GM19455 (cell line): ENCODE measurements at regions not wholly inside any gene's neighbourhood (a gene's known extent, or its start where the extent isn't known, plus 50 kb on each side); places are given as distances from the start of the nearest gene placed in this dataset.

Source experiments
- ATAC-seq: cut with Tn5 transposase; IDR thresholded peaks from one replicate; pipeline ENCODE4 v1.9.1; 2021; ENCODE audit not compliant: unreplicated experiment

DNA sequence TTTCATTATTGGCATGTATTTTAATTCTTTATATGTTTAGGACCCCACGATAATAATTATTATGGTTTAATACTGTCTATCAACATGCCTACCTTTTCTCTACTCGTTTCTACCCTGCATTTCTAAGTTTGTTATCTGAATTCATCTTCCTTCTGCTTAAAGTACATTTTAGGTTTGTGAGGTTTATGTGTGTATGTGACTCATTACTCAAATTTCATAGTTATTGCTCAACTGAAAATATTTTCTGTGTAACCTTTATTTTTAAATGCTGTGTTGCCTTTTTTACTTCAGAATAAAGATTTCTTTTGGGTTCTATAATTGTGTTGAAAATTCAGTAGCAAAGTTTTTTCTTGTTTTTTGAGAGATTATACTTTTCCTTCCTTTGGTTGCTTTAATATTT is 933.9 kb upstream of the LRRTM1 start:
- no peak for ATAC-seq

DNA sequence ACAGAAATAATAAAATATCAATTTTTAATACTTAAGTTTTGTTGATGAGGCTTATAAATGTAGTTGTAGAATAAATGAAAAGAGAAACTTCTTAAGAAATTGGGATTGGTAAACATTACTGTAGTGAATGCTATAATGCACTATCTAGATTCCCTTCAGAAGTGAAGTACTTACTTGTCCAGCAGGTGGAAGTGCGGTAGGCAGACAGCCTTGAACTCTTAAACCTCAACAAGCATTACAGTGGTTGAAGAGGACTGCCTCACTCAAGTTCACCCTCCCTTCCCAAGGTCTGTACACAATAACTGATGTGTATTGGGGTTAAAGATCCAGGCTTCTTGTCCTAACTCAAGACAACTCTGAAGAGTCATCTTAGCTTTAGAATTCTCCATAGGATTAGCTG is 931.0 kb upstream of the LRRTM1 start:
- ATAC-seq: no peak

DNA sequence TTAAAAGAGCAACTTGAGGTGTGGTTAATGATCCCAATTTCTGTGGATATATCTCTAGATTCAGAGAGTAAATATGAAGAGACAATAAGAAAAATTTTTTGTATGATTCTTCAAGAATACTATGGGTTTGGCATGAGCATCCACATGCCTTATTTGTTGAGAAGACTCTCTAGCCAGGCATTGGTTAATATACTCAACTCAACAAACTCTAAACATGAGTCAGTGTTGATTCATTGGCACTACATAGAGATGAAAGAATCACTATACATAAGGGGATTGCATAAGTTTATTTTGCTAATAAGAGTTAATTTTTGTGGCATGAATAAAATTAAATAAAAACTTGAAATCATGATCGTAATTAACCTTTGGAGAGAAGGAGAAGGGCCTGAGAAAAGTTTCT is 930.2 kb upstream of the LRRTM1 start:
- ATAC-seq: no peak

DNA sequence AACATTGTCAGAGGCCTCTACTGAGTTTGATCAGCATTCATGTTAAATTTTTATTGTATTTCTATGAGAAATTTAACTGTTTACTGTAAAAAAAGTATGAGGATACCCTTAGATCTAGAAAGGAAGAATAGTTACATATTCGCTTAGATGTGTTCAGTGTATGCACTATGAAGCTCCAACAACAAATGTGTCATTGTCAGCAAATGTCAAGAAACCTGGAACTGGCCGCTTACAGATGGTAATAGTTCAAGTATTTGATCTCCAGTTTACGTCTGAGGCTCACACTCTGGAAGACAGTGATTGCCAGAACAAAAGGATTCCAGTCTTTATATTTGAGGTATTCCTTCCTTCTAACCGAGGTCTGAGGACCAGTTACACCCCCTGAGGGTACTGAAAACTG is 921.2 kb upstream of the LRRTM1 start:
- ATAC-seq: no peak

DNA sequence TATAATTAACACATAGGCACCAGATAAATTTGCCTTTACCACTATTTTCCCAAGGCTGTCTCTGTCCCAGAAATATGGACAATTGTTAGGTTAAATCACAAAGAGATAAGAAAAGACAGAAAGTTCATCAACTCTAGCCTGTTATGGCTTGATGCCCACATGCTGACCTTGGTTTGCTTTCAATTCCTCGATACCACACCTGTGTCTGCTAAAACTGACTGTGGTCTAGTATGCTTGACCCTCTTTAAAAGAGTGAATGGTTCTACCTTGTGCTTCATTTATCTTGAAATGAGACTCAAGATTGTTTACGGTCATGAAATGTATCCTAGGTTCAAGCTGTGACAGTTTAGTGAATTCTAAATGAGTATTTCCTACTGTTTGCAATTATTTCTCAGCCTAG is 909.0 kb upstream of the LRRTM1 start:
- no peak for ATAC-seq

DNA sequence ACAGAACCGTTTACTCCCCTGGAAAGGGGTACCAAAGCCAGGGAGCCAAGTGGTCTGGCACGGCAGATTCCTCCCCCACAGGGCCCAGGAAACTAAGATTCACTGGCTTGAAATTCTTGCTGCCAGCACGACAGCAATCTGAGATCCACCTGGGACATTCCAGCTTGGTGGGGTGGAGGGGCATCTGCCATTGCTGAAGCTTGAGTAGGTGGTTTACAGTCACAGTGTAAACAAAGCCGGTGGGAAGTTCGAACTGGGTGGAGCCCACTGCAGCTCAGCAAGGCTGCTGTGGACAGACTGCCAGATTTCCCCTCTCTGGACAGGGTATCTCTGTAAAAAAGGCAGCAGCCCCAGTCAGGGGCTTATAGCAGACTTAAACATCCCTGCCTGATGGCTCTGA is 901.7 kb upstream of the LRRTM1 start:
- no peak for ATAC-seq

DNA sequence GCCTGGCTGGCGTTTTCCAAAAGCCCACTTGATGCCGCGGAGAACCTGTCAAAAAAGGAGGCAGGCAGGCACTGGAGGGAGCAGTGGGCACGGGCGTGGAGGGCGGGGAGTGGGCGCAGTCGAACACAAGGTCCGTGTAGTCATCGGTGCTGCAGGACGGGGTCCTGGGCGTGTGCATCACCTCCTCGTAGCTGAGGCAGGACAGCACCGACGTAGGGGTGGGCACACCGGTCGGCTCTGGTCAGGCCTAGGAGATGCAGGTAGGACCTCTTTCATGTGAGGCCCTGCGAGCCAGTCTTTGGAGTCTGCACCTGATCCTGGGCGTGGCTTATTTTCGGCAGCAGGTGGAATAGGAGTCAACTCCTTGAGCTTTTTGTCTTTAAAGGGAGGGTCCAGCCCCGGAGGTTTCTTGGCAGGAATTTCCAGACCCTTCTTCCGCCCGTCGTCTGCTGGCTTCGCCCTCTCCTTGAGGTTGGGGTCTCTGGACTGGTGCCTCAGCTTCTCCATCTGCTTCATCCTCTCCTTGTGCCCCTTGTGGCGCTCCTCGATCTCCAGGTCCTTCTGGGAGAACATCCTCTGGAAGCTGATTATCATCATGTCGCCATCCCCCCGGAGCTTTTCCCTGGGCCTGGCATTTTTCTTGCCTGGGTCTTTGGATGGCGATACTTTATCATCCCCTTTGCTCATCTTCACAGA is 892.5 kb upstream of the LRRTM1 start:
- ATAC-seq: no peak

DNA sequence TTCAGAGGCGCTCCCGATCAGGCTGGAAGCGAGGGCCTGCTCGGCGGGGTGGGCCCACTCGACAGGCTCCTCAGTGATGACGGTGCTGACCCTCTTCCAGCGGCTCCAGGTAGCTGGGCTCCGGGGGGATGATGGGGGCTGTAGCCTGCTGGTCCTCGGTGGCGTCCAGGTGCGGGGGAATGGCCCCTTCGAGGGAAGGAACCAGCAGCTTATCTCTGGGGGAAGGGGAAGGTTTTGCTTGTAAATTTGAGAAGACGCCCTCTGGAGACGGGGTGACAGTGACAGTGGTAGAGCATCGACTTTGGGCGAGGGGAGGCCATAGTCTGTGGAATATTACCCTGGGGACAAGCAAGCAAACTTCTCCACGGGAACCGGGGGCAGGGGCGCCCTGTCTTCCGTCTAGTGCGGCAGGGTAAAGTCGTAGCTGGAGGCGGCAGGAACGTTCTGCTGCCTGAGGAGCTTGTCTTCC is 891.9 kb upstream of the LRRTM1 start:
- ATAC-seq: no peak

DNA sequence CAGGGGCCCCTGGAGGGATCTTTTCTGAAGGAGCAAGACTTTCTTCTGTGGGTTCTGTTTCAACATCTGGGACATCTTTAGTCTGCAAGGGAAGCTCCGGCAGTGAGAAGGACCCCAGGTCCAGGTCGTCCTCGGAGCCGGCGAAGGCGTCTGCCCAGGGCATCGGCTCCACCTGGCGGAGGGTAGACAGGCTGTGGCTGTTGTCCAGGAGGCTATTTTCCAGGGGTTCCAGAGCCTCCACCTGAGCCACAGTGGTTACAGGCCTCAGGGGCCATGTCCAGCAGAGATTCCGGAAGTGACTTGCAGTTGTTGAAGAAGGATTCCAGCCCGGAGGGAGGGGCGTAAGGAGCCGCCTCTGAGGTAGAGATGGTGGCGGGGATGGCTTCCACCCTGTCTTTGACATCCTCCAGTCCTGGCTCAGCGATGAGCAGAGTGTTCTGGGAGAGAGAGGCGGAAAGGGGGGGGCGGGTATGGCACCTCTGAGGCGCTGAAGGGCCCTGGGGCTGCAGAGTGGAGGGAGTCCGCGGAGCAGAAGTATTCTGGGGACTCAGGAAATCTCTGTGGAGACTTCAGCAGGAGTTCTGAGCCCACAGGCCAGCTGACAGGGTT is 891.3 kb upstream of the LRRTM1 start:
- ATAC-seq: no peak

DNA sequence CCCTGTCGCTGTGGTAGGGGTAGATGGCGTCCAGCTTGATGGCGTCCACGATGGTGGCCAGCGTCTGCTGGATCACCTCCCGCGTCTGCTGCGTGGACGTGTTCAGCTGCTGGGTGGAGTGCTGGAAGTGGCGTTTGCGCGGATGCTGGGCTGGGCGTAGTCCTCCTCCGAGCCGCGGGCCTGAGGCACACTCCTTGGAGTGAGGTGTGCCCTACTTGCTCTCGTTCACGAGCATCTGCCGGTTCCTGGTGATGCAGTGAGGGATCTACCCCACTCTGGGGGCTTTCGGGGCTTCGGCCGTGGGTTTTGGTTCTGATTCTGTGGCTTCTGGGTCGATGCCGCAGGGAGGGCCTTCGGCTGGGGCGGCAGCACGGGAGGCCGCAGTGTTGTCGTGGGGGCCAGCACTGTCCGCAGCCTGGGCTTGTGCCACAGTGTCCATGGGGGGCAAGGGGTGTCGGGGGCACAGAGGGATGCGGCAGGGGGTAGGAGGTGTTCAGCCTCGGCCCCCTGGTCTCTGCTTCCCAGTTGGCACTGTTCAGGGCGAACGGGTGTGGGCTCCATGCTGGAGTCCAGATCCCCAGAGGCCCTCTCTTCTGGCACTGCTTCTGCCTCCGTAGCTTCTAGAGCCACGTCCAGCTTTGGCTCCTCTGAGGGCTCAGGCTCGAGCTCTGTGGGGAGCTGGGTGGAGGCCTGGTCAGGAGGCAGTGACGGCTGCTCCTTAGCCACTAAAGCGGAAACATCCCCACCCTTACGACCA is 890.6 kb upstream of the LRRTM1 start:
- no peak for ATAC-seq

DNA sequence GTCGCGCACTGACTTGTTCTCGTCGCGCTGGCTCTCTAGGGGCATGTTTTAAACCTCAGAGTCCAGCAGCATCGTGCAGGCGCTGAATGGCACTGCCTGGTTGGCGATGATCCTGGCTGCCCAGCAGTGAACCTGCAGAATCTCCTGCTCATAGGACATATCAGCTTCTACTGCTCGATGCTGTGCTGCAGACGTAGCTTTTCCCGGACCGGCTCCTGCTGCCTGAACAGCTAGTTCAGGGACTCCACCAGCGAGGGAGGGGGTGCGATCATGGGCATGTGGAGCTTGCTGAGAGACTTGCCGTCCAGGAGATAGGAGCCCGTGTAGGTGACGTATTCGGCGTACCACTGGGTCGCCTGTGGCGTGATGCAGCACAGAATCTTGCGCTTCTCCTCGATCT is 890.0 kb upstream of the LRRTM1 start:
- ATAC-seq: no peak

DNA sequence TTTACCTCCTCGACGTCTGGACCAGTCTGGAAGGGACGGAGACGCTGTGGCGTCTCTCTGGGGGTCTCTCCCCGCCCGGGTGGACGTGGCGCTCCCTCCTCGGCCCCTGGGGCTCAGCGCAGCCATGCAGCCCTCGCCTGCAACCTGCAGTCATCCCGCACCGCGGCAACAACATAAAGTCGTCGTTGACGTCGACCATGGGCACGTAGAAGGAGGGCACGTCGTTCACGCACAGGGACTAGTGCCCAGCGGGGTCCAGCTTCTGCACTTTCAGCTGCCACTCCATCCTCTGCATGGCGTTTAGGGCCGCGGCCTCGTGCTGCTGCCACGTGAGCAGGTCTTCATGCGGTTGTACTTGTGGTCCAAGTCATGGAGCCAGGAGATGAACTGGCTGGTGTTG is 889.6 kb upstream of the LRRTM1 start:
- no peak for ATAC-seq

DNA sequence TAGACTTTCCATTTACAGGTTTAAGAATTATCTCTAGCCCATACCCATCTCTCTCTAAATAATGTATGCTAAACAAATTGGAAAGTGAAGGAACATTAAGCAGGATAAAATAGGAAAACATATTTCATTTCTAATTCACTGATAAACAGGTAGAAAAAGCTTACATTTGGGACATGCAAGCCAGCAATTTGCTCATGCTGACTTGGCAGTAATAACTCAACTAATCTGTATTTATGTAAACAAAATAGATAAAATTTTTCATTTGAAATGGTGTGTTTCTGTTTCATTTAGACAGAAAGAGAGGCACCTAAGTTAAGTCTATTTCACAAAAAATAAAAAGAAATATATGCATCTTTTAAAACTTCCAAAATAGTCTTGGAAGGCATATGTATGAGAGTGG is 877.3 kb upstream of the LRRTM1 start:
- no peak for ATAC-seq

DNA sequence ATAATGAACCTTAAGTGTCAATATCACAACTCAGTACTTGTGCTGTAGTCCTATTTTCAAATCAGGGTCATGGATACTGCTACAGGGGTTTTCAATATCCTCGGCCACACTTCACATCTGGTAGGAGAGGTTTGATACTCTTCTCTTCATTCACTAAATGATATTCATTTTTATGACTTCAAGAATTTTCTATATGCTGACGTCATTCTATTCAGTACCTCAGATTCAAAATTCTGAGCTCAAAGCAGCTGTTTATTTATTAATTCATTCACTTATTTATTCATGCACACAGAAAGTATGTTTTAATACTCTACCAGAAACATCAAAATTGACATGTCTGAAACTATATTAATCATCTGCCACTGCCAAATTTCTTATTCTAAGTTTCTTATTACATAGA is 866.9 kb upstream of the LRRTM1 start:
- ATAC-seq: no peak

DNA sequence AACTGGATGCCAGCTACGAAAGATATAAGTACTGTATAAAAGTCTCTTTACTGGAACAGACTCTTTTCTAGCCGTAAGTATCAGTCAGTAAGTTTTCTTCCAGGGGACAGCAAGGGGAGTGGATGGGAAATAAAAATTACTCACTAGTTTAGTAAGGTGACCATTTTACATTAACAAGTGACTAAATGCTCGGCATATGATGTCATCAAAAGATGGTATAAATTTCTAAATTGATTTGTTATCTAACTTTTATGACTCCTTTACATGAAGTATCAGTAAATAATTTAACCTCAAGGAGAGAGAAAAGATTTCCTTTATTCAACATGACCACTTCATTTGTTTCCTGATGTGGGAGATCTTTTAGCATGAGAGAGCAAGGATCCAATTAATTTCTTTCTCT is 859.0 kb upstream of the LRRTM1 start:
- no peak for ATAC-seq

DNA sequence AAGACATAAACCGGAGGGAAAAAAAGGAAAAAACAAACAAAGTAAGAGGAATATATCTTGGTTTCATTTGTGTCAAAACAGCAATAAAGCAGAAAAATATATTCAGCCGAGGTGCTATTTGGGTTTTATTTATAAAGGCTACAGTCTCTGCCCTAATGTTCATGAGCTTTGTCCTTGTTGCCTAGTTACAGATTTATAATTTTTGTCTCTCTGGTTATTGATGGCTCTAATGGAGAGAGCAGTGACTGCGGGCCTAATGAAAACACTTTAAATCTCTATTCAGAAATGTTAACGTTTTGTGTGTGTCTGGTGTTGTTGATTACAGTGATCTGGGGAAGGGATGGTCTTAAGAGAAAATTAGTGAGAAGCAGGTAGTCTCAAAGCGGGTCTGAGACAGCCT is 854.0 kb upstream of the LRRTM1 start:
- ATAC-seq: no peak

DNA sequence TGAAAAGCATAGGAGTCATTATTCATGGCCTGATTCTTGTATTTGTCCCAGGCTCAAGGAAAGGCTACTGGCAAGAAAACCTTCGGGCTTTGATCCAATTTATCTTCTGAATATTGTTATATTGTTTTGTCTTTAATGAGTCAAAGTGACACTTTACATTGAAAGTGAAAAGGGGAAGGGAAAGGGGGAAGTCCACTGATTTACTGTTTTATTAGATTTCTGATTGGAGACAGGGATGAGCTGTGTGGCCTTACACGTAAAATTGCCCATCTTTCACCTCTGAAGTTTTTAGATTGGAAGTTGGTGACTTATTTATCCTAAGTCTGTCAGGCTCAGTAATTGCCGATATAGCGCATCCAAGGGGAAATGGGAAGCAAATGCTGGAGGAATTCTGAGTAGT is 843.8 kb upstream of the LRRTM1 start:
- ATAC-seq: no peak

DNA sequence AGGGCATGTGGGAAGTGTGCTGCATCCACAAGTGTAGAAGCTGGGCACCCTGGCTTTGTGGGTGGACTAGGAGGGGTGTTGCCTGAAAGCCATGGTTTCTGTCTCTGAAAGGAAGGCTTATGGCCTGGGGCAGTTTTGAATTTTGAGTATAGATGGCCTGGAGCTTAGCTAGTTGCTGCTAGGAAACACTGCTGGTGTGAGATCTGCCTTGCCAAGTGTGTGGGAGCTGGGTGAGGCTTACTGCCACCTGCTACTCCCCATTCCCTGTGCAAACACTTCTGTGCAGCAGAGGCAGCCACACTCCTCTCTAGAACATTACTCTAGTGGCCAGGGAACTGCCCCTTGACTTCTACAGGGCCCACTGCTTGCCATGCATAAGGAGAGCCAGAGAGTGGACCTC is 831.7 kb upstream of the LRRTM1 start:
- ATAC-seq: no peak

DNA sequence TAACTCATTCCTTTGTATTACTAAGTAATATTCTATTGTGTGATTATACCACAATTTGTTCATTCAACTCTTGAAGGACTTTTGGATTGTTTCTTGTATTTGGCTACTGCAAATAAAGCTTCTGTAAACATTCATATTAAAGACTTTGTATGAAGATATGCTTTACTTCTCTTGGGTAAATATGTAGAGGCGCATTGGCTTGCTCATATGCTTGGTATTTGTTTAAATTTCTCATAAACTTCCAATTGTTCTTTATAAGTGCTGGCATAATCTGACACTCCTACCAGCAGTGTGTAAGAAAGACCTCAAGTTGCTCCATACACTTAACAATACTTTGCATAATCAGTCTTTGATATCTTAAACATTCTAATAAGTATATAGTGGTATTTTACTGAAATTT is 792.8 kb upstream of the LRRTM1 start:
- ATAC-seq: no peak

DNA sequence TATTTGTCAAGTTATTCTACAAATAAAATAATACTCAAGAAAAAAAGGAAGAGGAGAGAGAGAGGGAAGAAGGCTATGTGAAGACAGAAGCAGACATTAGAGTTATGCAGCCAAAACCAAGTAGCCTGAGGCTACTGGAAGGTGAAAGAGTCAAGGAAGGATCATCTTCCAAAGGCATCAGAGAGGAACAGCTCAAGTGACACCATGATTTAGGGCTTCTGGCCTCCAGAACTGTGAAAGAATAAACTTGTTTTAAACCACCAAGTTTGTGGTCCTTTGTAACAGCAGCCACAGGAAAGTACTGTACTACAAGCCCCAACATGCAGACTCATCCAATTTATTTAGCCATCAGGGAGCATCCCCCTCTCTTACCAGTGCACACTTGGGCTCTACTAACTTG is 788.5 kb upstream of the LRRTM1 start:
- no peak for ATAC-seq

DNA sequence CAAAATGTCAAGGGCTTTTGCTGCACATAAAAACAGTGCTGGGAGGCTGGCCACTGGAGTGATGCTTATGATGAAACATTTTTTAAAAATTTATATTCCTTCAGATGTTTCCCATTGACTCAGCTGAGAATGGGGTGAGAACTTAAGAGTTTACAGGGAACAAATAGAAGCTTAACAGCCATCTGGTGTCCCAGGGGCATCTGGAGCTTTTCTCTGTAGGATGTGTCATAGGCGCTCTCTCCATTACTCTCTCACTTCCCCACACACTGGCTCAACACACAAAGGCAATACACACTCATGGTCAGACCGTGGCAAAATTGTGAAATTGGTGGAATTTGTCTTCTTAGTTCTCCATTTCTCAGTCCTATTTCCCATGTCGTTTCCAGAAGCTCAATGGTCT is 783.1 kb upstream of the LRRTM1 start:
- no peak for ATAC-seq

DNA sequence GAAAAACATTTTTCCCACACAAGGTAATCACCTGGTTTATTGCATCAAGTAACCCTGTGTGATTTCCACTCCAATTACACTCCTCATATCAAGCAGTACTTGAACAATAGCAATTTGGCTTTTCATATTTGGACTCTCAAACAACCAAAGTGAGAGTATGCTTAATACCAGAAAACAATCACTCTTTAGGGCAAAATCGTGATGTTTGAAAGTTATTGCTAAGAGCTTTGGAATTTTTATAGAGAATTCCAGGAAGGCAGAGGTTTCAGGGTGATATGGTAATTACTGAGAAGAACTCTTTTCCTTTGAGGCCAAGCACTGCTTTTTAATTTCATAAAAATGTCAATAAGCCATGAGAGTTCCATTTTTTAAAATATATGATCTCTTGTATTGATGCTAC is 779.5 kb upstream of the LRRTM1 start:
- ATAC-seq: no peak
